ENCODE measurements at regions not wholly inside any gene's neighbourhood (a gene's known extent, or its start where the extent isn't known, plus 50 kb on each side); places are given as distances from the start of the nearest gene placed in this dataset.

DNA sequence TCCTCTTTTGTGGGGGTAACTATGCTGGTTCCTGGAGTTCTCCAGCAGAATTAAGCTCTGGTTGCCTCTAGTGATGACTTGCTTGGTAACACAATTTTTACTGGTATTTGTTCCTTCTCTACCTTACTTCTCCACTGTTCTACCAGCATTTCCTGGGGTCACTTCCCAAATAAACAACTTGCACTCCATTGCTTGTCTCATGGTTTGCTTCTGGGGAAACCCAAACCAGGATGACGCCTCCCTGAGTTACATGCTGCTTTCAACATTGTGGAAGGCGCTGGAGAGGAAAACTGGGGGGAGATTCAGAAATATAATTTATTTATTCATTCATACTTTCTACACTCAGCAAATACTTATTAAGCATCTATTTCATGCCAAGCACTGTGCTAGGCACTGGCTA lies 55.3 kb upstream of the AK4 start:
- Histone ChIP-seq H3K27ac (ENCODE audit: low read depth in 2 of 2, low read length in 1 of 2) (no peak overlapping the region), H3K4me3 (ENCODE audit: low read depth in 2 of 2, low read length in 1 of 2) (no peak overlapping the region), H3K79me2 (ENCODE audit: insufficient read depth) (no peaks in the 10 kb centered on the region), H3K4me1 (ENCODE audit: control insufficient read depth in 1 of 2, insufficient read depth in 2 of 2, low read depth in 1 of 2, low read length in 1 of 2) (no peaks in the 10 kb centered on the region), H3K9me3 (no peaks in the 10 kb centered on the region), H3K9me2 (no peaks in the 10 kb centered on the region), H3K36me3 (replicated peaks in 1 of 2; ENCODE audit: control insufficient read depth in 1 of 2, insufficient read depth in 2 of 2, low read length in 1 of 2) (no peaks in the 10 kb centered on the region), H3F3A (replicated peaks; ENCODE audit: insufficient read depth) (no peaks in the 10 kb centered on the region), H3K4me2 (no peak overlapping the region), H3K9ac (no peak overlapping the region), H3K27me3 (ENCODE audit: insufficient read depth) (no peaks in the 10 kb centered on the region), H2AFZ (ENCODE audit: low read depth) (no peak overlapping the region), H4K20me1 (ENCODE audit: insufficient read depth) (no peaks in the 10 kb centered on the region)
- no peak for DNase-seq
- WGBS (ENCODE audit: low lambda C conversion rate): 75% methylated on average over 2 of the region's 2 CpGs
- TF ChIP-seq POLR2AphosphoS5 (IDR thresholded peaks at IDR 0.05; ENCODE audit: low read depth, low read length) (no peak), FOXJ3 (CRISPR knock-in tag; IDR thresholded peaks at IDR 0.05) (no peak), CHD2 (IDR thresholded peaks at IDR 0.05; ENCODE audit: low read length, partially characterized antibody) (no peak)
- TF ChIP-seq, protein P1, sequence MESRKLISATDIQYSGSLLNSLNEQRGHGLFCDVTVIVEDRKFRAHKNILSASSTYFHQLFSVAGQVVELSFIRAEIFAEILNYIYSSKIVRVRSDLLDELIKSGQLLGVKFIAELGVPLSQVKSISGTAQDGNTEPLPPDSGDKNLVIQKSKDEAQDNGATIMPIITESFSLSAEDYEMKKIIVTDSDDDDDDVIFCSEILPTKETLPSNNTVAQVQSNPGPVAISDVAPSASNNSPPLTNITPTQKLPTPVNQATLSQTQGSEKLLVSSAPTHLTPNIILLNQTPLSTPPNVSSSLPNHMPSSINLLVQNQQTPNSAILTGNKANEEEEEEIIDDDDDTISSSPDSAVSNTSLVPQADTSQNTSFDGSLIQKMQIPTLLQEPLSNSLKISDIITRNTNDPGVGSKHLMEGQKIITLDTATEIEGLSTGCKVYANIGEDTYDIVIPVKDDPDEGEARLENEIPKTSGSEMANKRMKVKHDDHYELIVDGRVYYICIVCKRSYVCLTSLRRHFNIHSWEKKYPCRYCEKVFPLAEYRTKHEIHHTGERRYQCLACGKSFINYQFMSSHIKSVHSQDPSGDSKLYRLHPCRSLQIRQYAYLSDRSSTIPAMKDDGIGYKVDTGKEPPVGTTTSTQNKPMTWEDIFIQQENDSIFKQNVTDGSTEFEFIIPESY (IDR thresholded peaks at IDR 0.05; ENCODE audit: borderline replicate concordance, low read depth): no peak
- ChIA-PET POLR2A (no interaction called here), CTCF (interaction anchor here (2.2 kb wide), 1 partner anchor 17 kb away, joined by 7 read pairs; no protein-coding TSS in a partner anchor)

GRCh38 chr1:65097076-65097475 lies 50.9 kb upstream of the AK4 start:
- POLR2A ChIA-PET: no interaction called here
- no peaks in the 10 kb centered on the region for H3K36me3 ChIP-seq (replicated peaks in 1 of 2; ENCODE audit: control insufficient read depth in 1 of 2, insufficient read depth in 2 of 2, low read length in 1 of 2)
- H3K9me3 ChIP-seq: no peaks in the 10 kb centered on the region
- H3K4me2 ChIP-seq: no peak overlapping the region
- no peak overlapping the region for H3K27ac ChIP-seq (ENCODE audit: low read depth in 2 of 2, low read length in 1 of 2)
- CTCF ChIA-PET: interaction anchor here (1.0 kb wide), 2 partner anchors 7 to 86 kb away, joined by 3 read pairs; no protein-coding TSS in a partner anchor
- no peaks in the 10 kb centered on the region for H4K20me1 ChIP-seq (ENCODE audit: insufficient read depth)
- no peak for DNase-seq
- no peak overlapping the region for H3K4me3 ChIP-seq (ENCODE audit: low read depth in 2 of 2, low read length in 1 of 2)
- no peaks in the 10 kb centered on the region for H3K79me2 ChIP-seq (ENCODE audit: insufficient read depth)
- 67% methylated on average over 2 of the region's 2 CpGs for WGBS (ENCODE audit: low lambda C conversion rate)
- H3K9me2 ChIP-seq: no peaks in the 10 kb centered on the region
- no peaks in the 10 kb centered on the region for H3F3A ChIP-seq (replicated peaks; ENCODE audit: insufficient read depth)
- no peak for TF ChIP-seq FOXM1 (IDR thresholded peaks at IDR 0.05; ENCODE audit: low read depth)
- TF ChIP-seq SIN3A (IDR thresholded peaks at IDR 0.05; ENCODE audit: borderline replicate concordance, low read depth, low read length): no peak
- TF ChIP-seq FOSL2 (IDR thresholded peaks at IDR 0.05; ENCODE audit: borderline replicate concordance, low read depth): no peak
- no peak for TF ChIP-seq FOXJ3 (CRISPR knock-in tag; IDR thresholded peaks at IDR 0.05)
- TF ChIP-seq RAD21 (IDR thresholded peaks at IDR 0.05; ENCODE audit: low read length): no peak
- TF ChIP-seq, protein P2, sequence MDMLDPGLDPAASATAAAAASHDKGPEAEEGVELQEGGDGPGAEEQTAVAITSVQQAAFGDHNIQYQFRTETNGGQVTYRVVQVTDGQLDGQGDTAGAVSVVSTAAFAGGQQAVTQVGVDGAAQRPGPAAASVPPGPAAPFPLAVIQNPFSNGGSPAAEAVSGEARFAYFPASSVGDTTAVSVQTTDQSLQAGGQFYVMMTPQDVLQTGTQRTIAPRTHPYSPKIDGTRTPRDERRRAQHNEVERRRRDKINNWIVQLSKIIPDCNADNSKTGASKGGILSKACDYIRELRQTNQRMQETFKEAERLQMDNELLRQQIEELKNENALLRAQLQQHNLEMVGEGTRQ (IDR thresholded peaks at IDR 0.05; ENCODE audit: borderline replicate concordance, low read depth, low read length): no peak
- TF ChIP-seq, protein P3, sequence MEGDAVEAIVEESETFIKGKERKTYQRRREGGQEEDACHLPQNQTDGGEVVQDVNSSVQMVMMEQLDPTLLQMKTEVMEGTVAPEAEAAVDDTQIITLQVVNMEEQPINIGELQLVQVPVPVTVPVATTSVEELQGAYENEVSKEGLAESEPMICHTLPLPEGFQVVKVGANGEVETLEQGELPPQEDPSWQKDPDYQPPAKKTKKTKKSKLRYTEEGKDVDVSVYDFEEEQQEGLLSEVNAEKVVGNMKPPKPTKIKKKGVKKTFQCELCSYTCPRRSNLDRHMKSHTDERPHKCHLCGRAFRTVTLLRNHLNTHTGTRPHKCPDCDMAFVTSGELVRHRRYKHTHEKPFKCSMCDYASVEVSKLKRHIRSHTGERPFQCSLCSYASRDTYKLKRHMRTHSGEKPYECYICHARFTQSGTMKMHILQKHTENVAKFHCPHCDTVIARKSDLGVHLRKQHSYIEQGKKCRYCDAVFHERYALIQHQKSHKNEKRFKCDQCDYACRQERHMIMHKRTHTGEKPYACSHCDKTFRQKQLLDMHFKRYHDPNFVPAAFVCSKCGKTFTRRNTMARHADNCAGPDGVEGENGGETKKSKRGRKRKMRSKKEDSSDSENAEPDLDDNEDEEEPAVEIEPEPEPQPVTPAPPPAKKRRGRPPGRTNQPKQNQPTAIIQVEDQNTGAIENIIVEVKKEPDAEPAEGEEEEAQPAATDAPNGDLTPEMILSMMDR (IDR thresholded peaks at IDR 0.05): no peak
- TF ChIP-seq JUND (IDR thresholded peaks at IDR 0.05): no peak
- TF ChIP-seq, protein P1 (IDR thresholded peaks at IDR 0.05; ENCODE audit: borderline replicate concordance, low read depth): no peak
- H3K9ac ChIP-seq: no peak overlapping the region
- no peaks in the 10 kb centered on the region for H3K27me3 ChIP-seq (ENCODE audit: insufficient read depth)
- H2AFZ ChIP-seq (ENCODE audit: low read depth): no peak overlapping the region
- H3K4me1 ChIP-seq (ENCODE audit: control insufficient read depth in 1 of 2, insufficient read depth in 2 of 2, low read depth in 1 of 2, low read length in 1 of 2): no peaks in the 10 kb centered on the region
